GM12874 (cell line): ENCODE measurements at regions not wholly inside any gene's neighbourhood (a gene's known extent, or its start where the extent isn't known, plus 50 kb on each side); places are given as distances from the start of the nearest gene placed in this dataset.

ENCODE experiments used
- CTCF ChIP-seq: IDR thresholded peaks from 2 replicates; pipeline ENCODE4 v1.5.1; 2011; ENCODE audit warnings: low read depth, mild to moderate bottlenecking, control low read depth, low read length, moderate library complexity; ENCODE audit not compliant: insufficient read depth

- TF ChIP-seq CTCF = no peak
These were observed 70.7 kb upstream of the TEX13C start for GRCh38 chrX:125248931-125249330.

GRCh38 chrX:125262836-125263235, 56.8 kb upstream of the TEX13C start:
- no peak for TF ChIP-seq CTCF

- no peak for TF ChIP-seq CTCF
These were observed 53.5 kb upstream of the TEX13C start for GRCh38 chrX:125266153-125266660.
